Naive B cell (primary cell): ENCODE measurements at regions not wholly inside any gene's neighbourhood (a gene's known extent, or its start where the extent isn't known, plus 50 kb on each side); places are given as distances from the start of the nearest gene placed in this dataset.

Experiments
- ATAC-seq, 2 donors: fragments of 150-1000 bp; cut with Tn5 transposase; 2 replicates each; pipeline ENCODE4 v1.10.0; 2021; ENCODE audit warnings: low read depth in 2 of 2, mild to moderate bottlenecking in 2 of 2, moderate library complexity in 2 of 2
- DNase-seq: peaks from one replicate; pipeline ENCODE4 v3.0.0; 2022
- H3K27ac Mint-ChIP-seq, 6 donors: one replicate each; pipeline ENCODE4 v1.8.0; 2020 to 2022; ENCODE audit warnings: mild to moderate bottlenecking in 6 of 6, mixed read lengths in 6 of 6, moderate library complexity in 5 of 6, inconsistent platforms in 2 of 6
- H3K27me3 Mint-ChIP-seq, 3 donors: one replicate each; pipeline ENCODE4 v1.8.0; 2021 to 2022; ENCODE audit warnings: mixed read lengths in 3 of 3, mild to moderate bottlenecking in 1 of 3
- H3K36me3 Mint-ChIP-seq, 2 donors: one replicate each; pipeline ENCODE4 v1.8.0; 2020 to 2022; ENCODE audit warnings: mixed read lengths in 2 of 2, inconsistent platforms in 1 of 2, mild to moderate bottlenecking in 1 of 2
- H3K4me1 Mint-ChIP-seq, 3 donors: one replicate each; pipeline ENCODE4 v1.8.0; 2020 to 2022; ENCODE audit warnings: mixed read lengths in 3 of 3, inconsistent platforms in 1 of 3, mild to moderate bottlenecking in 1 of 3, moderate library complexity in 1 of 3
- H3K4me3 Mint-ChIP-seq, 8 donors: one replicate each; pipeline ENCODE4 v1.8.0; 2020 to 2022; ENCODE audit warnings: mild to moderate bottlenecking in 8 of 8, mixed read lengths in 8 of 8, moderate library complexity in 8 of 8, inconsistent platforms in 2 of 8
- H3K9me3 Mint-ChIP-seq, 7 donors: one replicate each; pipeline ENCODE4 v1.8.0; 2020 to 2022; ENCODE audit warnings: mixed read lengths in 7 of 7, mild to moderate bottlenecking in 5 of 7, inconsistent platforms in 2 of 7, moderate library complexity in 1 of 7

GRCh38 chr2:43139996-43140621, 86.3 kb downstream of the ZFP36L2 start:
- Mint-ChIP-seq H3K9me3 (no peaks in the 10 kb centered on the region), H3K36me3 (no peaks in the 10 kb centered on the region), H3K4me3 (peak overlapping the region in 2 of 8 donors; percentile 7 to 25), H3K4me1 (peaks cover 54 to 67% (median 65%) of the 10 kb centered on the region in 3 donors), H3K27ac (peak overlapping the region in 4 of 6 donors; percentile 39 to 65 (median 58)), H3K27me3 (no peaks in the 10 kb centered on the region)
- DNase-seq (no peak), ATAC-seq (no peak)

DNA sequence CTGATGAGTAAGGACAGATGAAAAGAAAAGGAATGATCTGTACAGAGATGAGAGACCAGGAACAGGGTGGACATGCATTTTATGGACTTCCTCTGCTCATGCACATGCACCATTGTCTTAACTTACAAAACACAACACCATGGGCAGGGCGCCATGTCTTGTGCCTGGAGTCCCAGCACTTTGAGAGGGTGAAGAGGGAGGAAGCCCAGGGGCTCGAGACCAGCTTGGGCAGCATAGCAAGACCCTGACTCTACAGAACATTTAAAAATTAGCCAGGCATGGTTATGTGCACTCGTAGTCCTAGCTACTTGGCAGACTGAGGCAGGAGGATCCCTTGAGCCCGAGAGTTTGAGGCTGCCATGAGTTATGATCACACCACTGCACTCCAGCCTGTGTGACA, 86.9 kb downstream of the ZFP36L2 start:
- Mint-ChIP-seq H3K4me1 (peaks cover 57 to 72% (median 70%) of the 10 kb centered on the region in 3 donors), H3K27ac (peak overlapping the region in 3 of 6 donors; percentile 39 to 60 (median 57)), H3K9me3 (no peaks in the 10 kb centered on the region), H3K36me3 (no peaks in the 10 kb centered on the region), H3K4me3 (peak overlapping the region in 2 of 8 donors; percentile 7 to 41), H3K27me3 (no peaks in the 10 kb centered on the region)
- ATAC-seq = no peak
- DNase-seq = no peak

- Mint-ChIP-seq H3K4me3 (no peak overlapping the region), H3K27ac (peak overlapping the region in 2 of 6 donors; percentile 37 to 72), H3K4me1 (peaks cover 66 to 82% (median 80%) of the 10 kb centered on the region in 3 donors), H3K9me3 (no peaks in the 10 kb centered on the region), H3K36me3 (no peaks in the 10 kb centered on the region), H3K27me3 (no peaks in the 10 kb centered on the region)
- ATAC-seq = no peak
- no peak for DNase-seq
These were observed 88.0 kb downstream of the ZFP36L2 start for GRCh38 chr2:43138441-43138840.

DNA sequence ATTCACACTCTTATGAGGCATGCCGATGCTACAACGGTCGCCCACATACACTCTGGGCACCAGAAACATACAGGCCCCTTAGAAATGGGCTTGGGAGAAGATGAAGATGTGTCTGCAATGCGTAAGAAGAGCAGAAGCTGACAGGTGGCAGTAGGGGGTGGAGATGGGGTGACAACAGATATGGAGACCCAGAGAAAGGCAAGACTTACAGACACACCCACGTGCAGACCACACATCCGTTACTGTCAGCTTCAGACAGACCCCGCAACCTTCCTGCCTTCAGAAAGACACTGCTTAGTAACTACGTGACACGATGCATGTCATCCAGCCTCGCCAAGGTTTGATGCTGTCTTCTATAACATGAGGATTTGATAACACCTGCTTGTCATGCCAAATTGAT, 89.5 kb downstream of the ZFP36L2 start:
- Mint-ChIP-seq H3K9me3 (no peaks in the 10 kb centered on the region), H3K4me3 (peak overlapping the region in 7 of 8 donors; percentile 4 to 84 (median 70)), H3K4me1 (peaks cover 70 to 86% (median 83%) of the 10 kb centered on the region in 3 donors), H3K27me3 (no peaks in the 10 kb centered on the region), H3K36me3 (no peaks in the 10 kb centered on the region), H3K27ac (peak overlapping the region; percentile 58 to 100 (median 98))
- ATAC-seq (peak; percentile 32 to 36), DNase-seq (peak; percentile 70)

DNA sequence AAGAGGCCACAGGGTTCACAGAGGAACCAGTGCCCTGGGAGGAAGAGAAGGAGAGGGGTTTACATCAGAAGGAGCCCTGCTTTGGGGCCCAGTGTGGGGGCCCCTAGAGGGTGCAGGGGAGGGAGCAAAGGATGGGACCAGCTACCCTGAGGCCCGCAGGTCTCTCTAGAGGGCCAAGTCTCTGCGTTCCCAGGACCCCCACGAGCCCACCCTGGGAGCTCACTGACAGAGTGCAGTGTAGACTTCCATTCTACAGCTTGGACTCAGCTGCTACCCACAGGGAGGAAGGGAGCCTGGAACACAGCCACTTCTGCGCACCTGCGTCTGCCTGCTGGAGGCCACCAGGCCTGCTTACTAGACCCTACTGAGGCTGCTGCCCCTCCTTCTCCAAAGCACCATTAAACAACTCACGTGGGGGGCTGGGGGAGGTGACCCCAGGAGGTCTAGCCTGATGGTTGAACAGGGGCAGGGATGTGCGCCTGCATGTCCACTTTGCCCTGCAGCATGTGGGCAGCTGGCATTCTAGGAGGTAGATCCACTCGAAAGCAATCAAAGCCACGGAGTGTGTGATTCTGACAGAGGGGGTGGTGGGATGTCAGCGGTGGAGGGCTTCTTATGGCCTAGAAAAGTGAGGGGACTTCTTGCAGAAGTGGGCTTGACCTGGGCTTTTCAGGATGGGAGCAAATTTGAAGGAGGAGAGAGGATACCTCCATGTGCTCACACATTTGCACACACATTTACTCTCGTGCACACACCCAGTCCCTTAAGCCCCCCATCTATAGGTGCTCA, 90.2 kb downstream of the ZFP36L2 start:
- Mint-ChIP-seq H3K9me3 (no peaks in the 10 kb centered on the region), H3K4me3 (peak overlapping the region in 6 of 8 donors; percentile 36 to 82 (median 68)), H3K36me3 (no peaks in the 10 kb centered on the region), H3K27ac (peak overlapping the region; percentile 94 to 100 (median 98)), H3K27me3 (no peaks in the 10 kb centered on the region), H3K4me1 (peaks cover 73 to 86% (median 85%) of the 10 kb centered on the region in 3 donors)
- DNase-seq (no peak), ATAC-seq (no peak)

- ATAC-seq (no peak), DNase-seq (no peak)
- Mint-ChIP-seq H3K27ac (peak overlapping the region; percentile 94 to 100 (median 98)), H3K4me1 (peaks cover 77 to 91% (median 91%) of the 10 kb centered on the region in 3 donors), H3K9me3 (no peaks in the 10 kb centered on the region), H3K27me3 (no peaks in the 10 kb centered on the region), H3K4me3 (peak overlapping the region in 7 of 8 donors; percentile 36 to 83 (median 66)), H3K36me3 (no peaks in the 10 kb centered on the region)
These were observed 90.8 kb downstream of the ZFP36L2 start for GRCh38 chr2:43135583-43135982.

DNA sequence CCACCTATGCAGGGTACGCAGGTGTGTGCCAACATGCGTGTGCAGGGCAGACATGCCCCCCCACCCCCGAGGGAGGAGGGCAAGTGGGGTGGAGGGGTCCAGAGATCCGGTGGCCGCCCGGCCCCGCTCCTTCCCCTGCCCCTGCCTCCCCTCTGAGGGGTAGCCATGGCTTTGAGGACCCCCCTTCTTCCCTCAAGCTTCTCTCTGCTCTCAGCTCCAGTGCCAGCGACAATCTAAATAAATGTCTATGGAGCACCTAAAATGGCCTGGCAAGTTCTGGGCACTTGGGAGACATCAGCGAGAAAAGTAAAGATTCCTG, 91.9 kb downstream of the ZFP36L2 start:
- DNase-seq = no peak
- no peaks in the 10 kb centered on the region for H3K9me3 Mint-ChIP-seq
- no peak for ATAC-seq
- H3K27me3 Mint-ChIP-seq = no peaks in the 10 kb centered on the region
- H3K4me3 Mint-ChIP-seq = peak overlapping the region in 7 of 8 donors; percentile 37 to 88 (median 73)
- H3K27ac Mint-ChIP-seq = peak overlapping the region; percentile 86 to 100 (median 98)
- H3K36me3 Mint-ChIP-seq = no peaks in the 10 kb centered on the region
- H3K4me1 Mint-ChIP-seq = peaks cover 81 to 93% (median 91%) of the 10 kb centered on the region in 3 donors

DNA sequence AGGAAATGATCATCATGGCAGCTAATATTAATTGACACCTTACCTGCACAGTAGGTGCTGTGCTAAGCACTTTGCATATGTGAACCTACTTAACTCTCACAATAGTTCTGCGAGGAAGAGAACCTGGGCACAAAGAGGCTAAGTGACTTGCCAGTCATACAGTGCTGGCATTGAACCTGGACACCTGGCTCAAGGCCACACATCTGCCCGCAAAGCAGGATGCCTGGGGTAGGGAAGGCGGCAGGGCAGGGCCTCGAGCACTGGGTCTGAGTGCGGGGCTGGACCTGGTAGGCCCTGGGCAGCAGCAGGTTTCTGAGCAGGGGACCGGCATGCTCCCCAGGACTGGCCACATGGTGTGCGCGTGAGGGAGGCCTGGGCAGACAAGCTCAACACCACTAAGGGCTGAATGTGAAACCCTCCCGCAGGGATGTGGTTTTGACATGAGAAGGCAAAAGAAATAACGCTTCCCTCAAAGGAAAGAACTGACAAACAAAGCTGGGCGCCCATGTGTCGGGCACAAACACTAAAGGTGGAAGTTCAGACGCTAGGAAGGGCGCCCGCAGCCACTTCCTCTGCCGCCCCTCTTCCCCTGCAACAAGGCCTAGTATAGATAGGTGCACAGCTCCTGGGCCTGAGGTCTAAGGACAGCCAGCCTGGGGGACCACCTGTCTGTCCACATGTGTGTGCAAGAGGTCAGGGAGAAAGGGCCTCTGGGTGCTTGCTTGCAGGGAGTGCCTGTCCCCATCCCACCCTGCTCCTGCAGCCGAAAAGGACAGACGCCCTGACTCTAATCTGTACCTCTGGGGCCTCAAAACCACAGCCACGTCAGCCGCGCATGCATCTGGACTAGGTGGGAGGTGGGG, 92.5 kb downstream of the ZFP36L2 start:
- peaks cover 82 to 96% (median 93%) of the 10 kb centered on the region in 3 donors for H3K4me1 Mint-ChIP-seq
- H3K36me3 Mint-ChIP-seq = no peaks in the 10 kb centered on the region
- peak overlapping the region; percentile 0 to 88 (median 72) for H3K4me3 Mint-ChIP-seq
- ATAC-seq = peak; percentile 60
- no peaks in the 10 kb centered on the region for H3K9me3 Mint-ChIP-seq
- DNase-seq = peak; percentile 91
- H3K27ac Mint-ChIP-seq = peak overlapping the region; percentile 86 to 100 (median 98)
- no peaks in the 10 kb centered on the region for H3K27me3 Mint-ChIP-seq

GRCh38 chr2:43133336-43133707, 93.1 kb downstream of the ZFP36L2 start:
- DNase-seq (no peak), ATAC-seq (no peak)
- Mint-ChIP-seq H3K4me1 (peaks cover 83 to 97% (median 93%) of the 10 kb centered on the region in 3 donors), H3K27me3 (no peaks in the 10 kb centered on the region), H3K4me3 (peak overlapping the region in 7 of 8 donors; percentile 35 to 88 (median 77)), H3K9me3 (no peaks in the 10 kb centered on the region), H3K36me3 (no peaks in the 10 kb centered on the region), H3K27ac (peak overlapping the region; percentile 86 to 100 (median 98))

- Mint-ChIP-seq H3K27me3 (no peaks in the 10 kb centered on the region), H3K4me3 (peak overlapping the region in 7 of 8 donors; percentile 36 to 88 (median 77)), H3K4me1 (peaks cover 87 to 98% (median 96%) of the 10 kb centered on the region in 3 donors), H3K27ac (peak overlapping the region; percentile 86 to 100 (median 98)), H3K9me3 (no peaks in the 10 kb centered on the region), H3K36me3 (no peaks in the 10 kb centered on the region)
- ATAC-seq = no peak
- peak; percentile 35 for DNase-seq
These were observed 93.6 kb downstream of the ZFP36L2 start for GRCh38 chr2:43132683-43133301.

DNA sequence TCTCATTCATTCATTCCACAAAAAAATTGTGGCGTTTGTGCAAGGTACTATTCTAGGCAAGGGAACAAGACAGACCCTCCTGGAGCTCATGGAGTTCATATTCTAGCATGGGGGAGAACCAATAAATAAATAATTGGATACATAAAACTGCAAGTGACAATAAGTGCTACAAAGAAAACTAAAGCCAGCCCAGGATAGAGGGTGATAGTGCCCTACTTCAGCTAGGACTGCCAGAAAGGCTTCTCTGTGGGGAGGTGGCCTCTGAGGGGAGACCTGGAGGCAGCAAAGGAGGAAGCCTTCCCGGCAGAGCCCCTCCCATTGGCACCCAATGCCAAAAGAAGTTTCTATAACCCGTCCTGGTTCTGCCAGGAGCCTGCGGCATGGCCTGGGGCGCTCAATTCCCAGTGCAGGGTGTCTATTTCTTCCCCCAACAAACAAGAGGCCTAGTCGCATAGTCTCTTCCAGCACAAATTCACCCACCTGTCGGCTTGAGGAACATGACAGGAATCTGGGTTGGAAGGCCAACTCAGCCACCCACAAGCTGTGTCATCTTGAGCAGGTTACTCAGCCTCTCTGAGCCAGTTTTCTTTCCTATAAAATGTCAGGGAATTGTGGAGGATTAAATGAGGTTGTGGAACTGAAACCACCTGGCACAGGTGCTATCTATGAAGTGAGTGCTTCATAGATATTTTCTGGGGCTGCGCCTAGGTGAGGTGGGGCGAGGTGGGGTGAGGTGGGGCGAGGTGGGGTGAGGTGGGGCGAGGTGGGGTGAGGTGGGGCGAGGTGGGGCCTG, 94.3 kb downstream of the ZFP36L2 start:
- H3K9me3 Mint-ChIP-seq = no peaks in the 10 kb centered on the region
- peaks cover 87 to 97% (median 96%) of the 10 kb centered on the region in 3 donors for H3K4me1 Mint-ChIP-seq
- peak overlapping the region; percentile 14 to 88 (median 78) for H3K4me3 Mint-ChIP-seq
- H3K36me3 Mint-ChIP-seq = no peaks in the 10 kb centered on the region
- H3K27ac Mint-ChIP-seq = peak overlapping the region; percentile 86 to 100 (median 98)
- no peaks in the 10 kb centered on the region for H3K27me3 Mint-ChIP-seq
- ATAC-seq (no peak), DNase-seq (no peak)
